HEK293 (cell line): ENCODE measurements at regions not wholly inside any gene's neighbourhood (a gene's known extent, or its start where the extent isn't known, plus 50 kb on each side); places are given as distances from the start of the nearest gene placed in this dataset.

Experiments
- CTCF ChIA-PET: fragments of 350-600 bp; formaldehyde crosslinking; extraction: SDS; loops from one replicate; lab custom pipeline; 2021; ENCODE audit warnings: antibody characterized with exemption; lab: Yijun Ruan, JAX
- POLR2A ChIA-PET: fragments of 300-600 bp; formaldehyde crosslinking; extraction: SDS; loops from one replicate; lab custom pipeline; 2020; ENCODE audit warnings: antibody characterized with exemption, inconsistent platforms; lab: Yijun Ruan, JAX
- H3K27ac ChIP-seq: fragments of 200-500 bp; sonication (Bioruptor generic); 2 replicates; pipeline ENCODE4 v1.5.1; 2014; ENCODE audit warnings: low read depth, low read length, control low read depth, inconsistent platforms; ENCODE audit errors: extremely low read depth
- H3K36me3 ChIP-seq, 2 experiments: fragments of 200-500 bp in 1 of 2; sonication (Bioruptor generic) in 1 of 2; 1 replicate in 1 of 2; 2 replicates in 1 of 2; pipeline ENCODE4 v1.5.1; 2014 to 2017; ENCODE audit warnings: inconsistent platforms in 2 of 2, low read length in 2 of 2; ENCODE audit not compliant: control insufficient read depth in 2 of 2, insufficient read depth in 1 of 2
- H3K4me1 ChIP-seq: fragments of 200-500 bp; sonication (Bioruptor generic); 2 replicates; pipeline ENCODE4 v1.5.1; 2014; ENCODE audit warnings: mild to moderate bottlenecking, low read length, inconsistent platforms; ENCODE audit not compliant: control insufficient read depth, insufficient read depth
- H3K4me3 ChIP-seq: 2 replicates; pipeline ENCODE4 v1.5.1; 2011; ENCODE audit warnings: low read depth, mild to moderate bottlenecking, control low read depth, low read length, moderate library complexity
- H3K9me3 ChIP-seq: fragments of 200-500 bp; sonication (Bioruptor generic); 2 replicates; pipeline ENCODE4 v1.5.1; 2014; ENCODE audit warnings: low read depth, low read length, inconsistent platforms; ENCODE audit not compliant: control insufficient read depth, insufficient read depth
- BCL11B ChIP-seq: fragments of 450-650 bp; formaldehyde crosslinking; IDR thresholded peaks from 2 replicates; pipeline ENCODE4 v1.5.1; 2016; ENCODE audit warnings: low read depth, missing biosample characterization, missing genetic modification characterization
- EGR2 ChIP-seq: fragments of 450-650 bp; formaldehyde crosslinking; IDR thresholded peaks from 2 replicates; pipeline ENCODE4 v1.5.1; 2016; ENCODE audit warnings: low read depth, missing biosample characterization, missing genetic modification characterization
- KLF9 ChIP-seq: fragments of 450-650 bp; formaldehyde crosslinking; IDR thresholded peaks from 2 replicates; pipeline ENCODE4 v1.5.1; 2016; ENCODE audit warnings: missing biosample characterization, missing genetic modification characterization, low read depth
- PRDM1 ChIP-seq: fragments of 450-650 bp; formaldehyde crosslinking; IDR thresholded peaks from 2 replicates; pipeline ENCODE4; 2016; ENCODE audit warnings: missing biosample characterization, missing genetic modification characterization
- ZBTB21 ChIP-seq: fragments of 450-650 bp; formaldehyde crosslinking; IDR thresholded peaks from 2 replicates; pipeline ENCODE4 v1.5.1; 2017; ENCODE audit warnings: missing biosample characterization, missing genetic modification characterization
- ZFHX2 ChIP-seq: fragments of 450-650 bp; formaldehyde crosslinking; conservative IDR thresholded peaks from 2 replicates; pipeline ENCODE4 v1.5.1; 2016; ENCODE audit warnings: missing biosample characterization, missing genetic modification characterization
- ZIC2 ChIP-seq: fragments of 450-650 bp; formaldehyde crosslinking; IDR thresholded peaks from 2 replicates; pipeline ENCODE4 v1.5.1; 2016; ENCODE audit warnings: missing biosample characterization, missing genetic modification characterization
- ZNF514 ChIP-seq: fragments of 450-650 bp; formaldehyde crosslinking; IDR thresholded peaks from 2 replicates; pipeline ENCODE4 v1.5.1; 2016; ENCODE audit warnings: missing biosample characterization, missing genetic modification characterization
- ZNF654 ChIP-seq: fragments of 450-650 bp; formaldehyde crosslinking; IDR thresholded peaks from 2 replicates; pipeline ENCODE4 v1.5.1; 2016; ENCODE audit warnings: low read depth, missing biosample characterization, missing genetic modification characterization
- TF ChIP-seq, protein P1 (sequence below): fragments of 450-650 bp; formaldehyde crosslinking; conservative IDR thresholded peaks from 2 replicates; pipeline ENCODE4 v1.5.1; 2016; ENCODE audit warnings: low read depth, missing biosample characterization, missing genetic modification characterization
- TF ChIP-seq, protein P2 (sequence below): fragments of 450-650 bp; formaldehyde crosslinking; IDR thresholded peaks from 2 replicates; pipeline ENCODE4 v1.5.1; 2016; ENCODE audit warnings: missing biosample characterization, missing genetic modification characterization
- TF ChIP-seq, protein P3 (sequence below): fragments of 450-650 bp; formaldehyde crosslinking; optimal IDR thresholded peaks from 2 replicates; pipeline ENCODE3; 2016; ENCODE audit warnings: missing biosample characterization, mild to moderate bottlenecking, missing genetic modification characterization
- TF ChIP-seq, protein P4 (sequence below): fragments of 450-650 bp; formaldehyde crosslinking; IDR thresholded peaks from 2 replicates; pipeline ENCODE4 v1.5.1; 2016; ENCODE audit warnings: missing biosample characterization, missing genetic modification characterization

GRCh38 chr5:135240283-135240633, 158.8 kb downstream of the MACROH2A1 start (continued):
- no peak for TF ChIP-seq KLF9 (tag by site-specific recombination)
- TF ChIP-seq, protein P1, sequence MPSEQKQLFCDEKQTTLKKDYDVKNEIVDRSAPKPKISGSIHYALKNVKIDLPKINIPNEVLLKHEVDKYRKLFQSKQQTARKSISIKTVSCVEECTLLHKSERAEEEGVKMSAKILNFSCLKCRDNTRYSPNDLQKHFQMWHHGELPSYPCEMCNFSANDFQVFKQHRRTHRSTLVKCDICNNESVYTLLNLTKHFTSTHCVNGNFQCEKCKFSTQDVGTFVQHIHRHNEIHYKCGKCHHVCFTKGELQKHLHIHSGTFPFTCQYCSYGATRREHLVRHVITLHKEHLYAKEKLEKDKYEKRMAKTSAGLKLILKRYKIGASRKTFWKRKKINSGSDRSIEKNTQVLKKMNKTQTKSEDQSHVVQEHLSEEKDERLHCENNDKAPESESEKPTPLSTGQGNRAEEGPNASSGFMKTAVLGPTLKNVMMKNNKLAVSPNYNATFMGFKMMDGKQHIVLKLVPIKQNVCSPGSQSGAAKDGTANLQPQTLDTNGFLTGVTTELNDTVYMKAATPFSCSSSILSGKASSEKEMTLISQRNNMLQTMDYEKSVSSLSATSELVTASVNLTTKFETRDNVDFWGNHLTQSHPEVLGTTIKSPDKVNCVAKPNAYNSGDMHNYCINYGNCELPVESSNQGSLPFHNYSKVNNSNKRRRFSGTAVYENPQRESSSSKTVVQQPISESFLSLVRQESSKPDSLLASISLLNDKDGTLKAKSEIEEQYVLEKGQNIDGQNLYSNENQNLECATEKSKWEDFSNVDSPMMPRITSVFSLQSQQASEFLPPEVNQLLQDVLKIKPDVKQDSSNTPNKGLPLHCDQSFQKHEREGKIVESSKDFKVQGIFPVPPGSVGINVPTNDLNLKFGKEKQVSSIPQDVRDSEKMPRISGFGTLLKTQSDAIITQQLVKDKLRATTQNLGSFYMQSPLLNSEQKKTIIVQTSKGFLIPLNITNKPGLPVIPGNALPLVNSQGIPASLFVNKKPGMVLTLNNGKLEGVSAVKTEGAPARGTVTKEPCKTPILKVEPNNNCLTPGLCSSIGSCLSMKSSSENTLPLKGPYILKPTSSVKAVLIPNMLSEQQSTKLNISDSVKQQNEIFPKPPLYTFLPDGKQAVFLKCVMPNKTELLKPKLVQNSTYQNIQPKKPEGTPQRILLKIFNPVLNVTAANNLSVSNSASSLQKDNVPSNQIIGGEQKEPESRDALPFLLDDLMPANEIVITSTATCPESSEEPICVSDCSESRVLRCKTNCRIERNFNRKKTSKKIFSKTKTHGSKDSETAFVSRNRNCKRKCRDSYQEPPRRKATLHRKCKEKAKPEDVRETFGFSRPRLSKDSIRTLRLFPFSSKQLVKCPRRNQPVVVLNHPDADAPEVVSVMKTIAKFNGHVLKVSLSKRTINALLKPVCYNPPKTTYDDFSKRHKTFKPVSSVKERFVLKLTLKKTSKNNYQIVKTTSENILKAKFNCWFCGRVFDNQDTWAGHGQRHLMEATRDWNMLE (tag by site-specific recombination), result no peak
- no peak for TF ChIP-seq ZIC2 (tag by site-specific recombination)
- no peak for TF ChIP-seq ZNF654 (tag by site-specific recombination)
- TF ChIP-seq, protein P2, sequence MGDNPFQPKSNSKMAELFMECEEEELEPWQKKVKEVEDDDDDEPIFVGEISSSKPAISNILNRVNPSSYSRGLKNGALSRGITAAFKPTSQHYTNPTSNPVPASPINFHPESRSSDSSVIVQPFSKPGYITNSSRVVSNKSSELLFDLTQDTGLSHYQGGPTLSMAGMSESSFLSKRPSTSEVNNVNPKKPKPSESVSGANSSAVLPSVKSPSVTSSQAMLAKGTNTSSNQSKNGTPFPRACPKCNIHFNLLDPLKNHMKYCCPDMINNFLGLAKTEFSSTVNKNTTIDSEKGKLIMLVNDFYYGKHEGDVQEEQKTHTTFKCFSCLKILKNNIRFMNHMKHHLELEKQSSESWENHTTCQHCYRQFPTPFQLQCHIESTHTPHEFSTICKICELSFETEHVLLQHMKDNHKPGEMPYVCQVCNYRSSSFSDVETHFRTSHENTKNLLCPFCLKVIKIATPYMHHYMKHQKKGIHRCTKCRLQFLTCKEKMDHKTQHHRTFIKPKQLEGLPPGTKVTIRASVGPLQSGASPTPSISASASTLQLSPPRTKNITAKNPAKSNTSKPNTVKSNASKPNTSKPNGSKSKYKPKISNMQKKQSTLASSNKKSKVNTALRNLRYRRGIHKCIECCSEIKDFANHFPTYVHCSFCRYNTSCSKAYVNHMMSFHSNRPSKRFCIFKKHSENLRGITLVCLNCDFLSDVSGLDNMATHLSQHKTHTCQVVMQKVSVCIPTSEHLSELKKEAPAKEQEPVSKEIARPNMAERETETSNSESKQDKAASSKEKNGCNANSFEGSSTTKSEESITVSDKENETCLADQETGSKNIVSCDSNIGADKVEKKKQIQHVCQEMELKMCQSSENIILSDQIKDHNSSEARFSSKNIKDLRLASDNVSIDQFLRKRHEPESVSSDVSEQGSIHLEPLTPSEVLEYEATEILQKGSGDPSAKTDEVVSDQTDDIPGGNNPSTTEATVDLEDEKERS (tag by site-specific recombination), result no peak
- TF ChIP-seq, protein P3, sequence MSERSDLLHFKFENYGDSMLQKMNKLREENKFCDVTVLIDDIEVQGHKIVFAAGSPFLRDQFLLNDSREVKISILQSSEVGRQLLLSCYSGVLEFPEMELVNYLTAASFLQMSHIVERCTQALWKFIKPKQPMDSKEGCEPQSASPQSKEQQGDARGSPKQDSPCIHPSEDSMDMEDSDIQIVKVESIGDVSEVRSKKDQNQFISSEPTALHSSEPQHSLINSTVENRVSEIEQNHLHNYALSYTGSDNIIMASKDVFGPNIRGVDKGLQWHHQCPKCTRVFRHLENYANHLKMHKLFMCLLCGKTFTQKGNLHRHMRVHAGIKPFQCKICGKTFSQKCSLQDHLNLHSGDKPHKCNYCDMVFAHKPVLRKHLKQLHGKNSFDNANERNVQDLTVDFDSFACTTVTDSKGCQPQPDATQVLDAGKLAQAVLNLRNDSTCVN, result no peak
- TF ChIP-seq, protein P4, sequence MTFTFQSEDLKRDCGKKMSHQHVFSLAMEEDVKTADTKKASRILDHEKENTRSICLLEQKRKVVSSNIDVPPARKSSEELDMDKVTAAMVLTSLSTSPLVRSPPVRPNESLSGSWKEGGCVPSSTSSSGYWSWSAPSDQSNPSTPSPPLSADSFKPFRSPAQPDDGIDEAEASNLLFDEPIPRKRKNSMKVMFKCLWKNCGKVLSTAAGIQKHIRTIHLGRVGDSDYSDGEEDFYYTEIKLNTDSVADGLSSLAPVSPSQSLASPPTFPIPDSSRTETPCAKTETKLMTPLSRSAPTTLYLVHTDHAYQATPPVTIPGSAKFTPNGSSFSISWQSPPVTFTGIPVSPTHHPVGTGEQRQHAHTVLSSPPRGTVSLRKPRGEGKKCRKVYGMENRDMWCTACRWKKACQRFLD (tag by site-specific recombination), result no peak

- ChIA-PET CTCF (interaction anchor here (1.4 kb wide), 1 partner anchor 35 kb away, joined by 7 read pairs; no protein-coding TSS in a partner anchor), POLR2A (no interaction called here)
- no peaks in the 10 kb centered on the region for H3K9me3 ChIP-seq
- no peak overlapping the region for H3K4me3 ChIP-seq
- H3K27ac ChIP-seq, result no peak overlapping the region
- no peaks in the 10 kb centered on the region for H3K4me1 ChIP-seq
- H3K36me3 ChIP-seq, result no peaks in the 10 kb centered on the region
- TF ChIP-seq PRDM1 (tag by site-specific recombination) (no peak), ZBTB21 (tag by site-specific recombination) (no peak), ZNF514 (tag by site-specific recombination) (no peak), BCL11B (no peak), ZFHX2 (tag by site-specific recombination) (peak; percentile 76), EGR2 (tag by site-specific recombination) (peak; percentile 62)
These were observed 159.4 kb downstream of the MACROH2A1 start for GRCh38 chr5:135239453-135240282.
